Natural killer cell (primary cell): ENCODE measurements at regions not wholly inside any gene's neighbourhood (a gene's known extent, or its start where the extent isn't known, plus 50 kb on each side); places are given as distances from the start of the nearest gene placed in this dataset.

Experiments
- ATAC-seq, 3 donors: fragments of 150-1000 bp in 2 of 3; fragments of 200-7000 bp in 1 of 3; cut with Tn5 transposase; 1 replicate in 1 of 3; 2 replicates in 2 of 3; pipeline ENCODE4 v1.10.0; 2021; ENCODE audit warnings: mild to moderate bottlenecking in 2 of 3, moderate library complexity in 2 of 3
- DNase-seq, 2 donors: peaks; one replicate each; pipeline versions ENCODE4 v3.0.0 to v3.0.0-alpha.2; 2013 to 2021; ENCODE audit warnings: mixed read lengths in 1 of 2
- H3K27ac ChIP-seq: one replicate; pipeline ENCODE4 v1.5.1; 2013; ENCODE audit warnings: mild to moderate bottlenecking, low read length
- H3K27me3 ChIP-seq: one replicate; pipeline ENCODE4 v1.6.1; 2013; ENCODE audit warnings: low read length; ENCODE audit not compliant: control insufficient read depth, insufficient read depth
- H3K36me3 ChIP-seq: one replicate; pipeline ENCODE4 v1.6.1; 2013; ENCODE audit warnings: low read length; ENCODE audit not compliant: control insufficient read depth, insufficient read depth
- H3K4me1 ChIP-seq: one replicate; pipeline ENCODE4 v1.6.1; 2013; ENCODE audit warnings: low read length; ENCODE audit not compliant: control insufficient read depth, insufficient read depth
- H3K4me3 ChIP-seq: one replicate; pipeline ENCODE4 v1.5.1; 2013; ENCODE audit warnings: low read length
- H3K9me3 ChIP-seq: one replicate; pipeline ENCODE4 v1.6.1; 2013; ENCODE audit warnings: low read length; ENCODE audit not compliant: control insufficient read depth, insufficient read depth
- H3K27ac Mint-ChIP-seq, 2 donors: one replicate each; pipeline ENCODE4 v1.8.0; 2022; ENCODE audit warnings: mild to moderate bottlenecking in 2 of 2, mixed read lengths in 2 of 2, moderate library complexity in 1 of 2
- H3K27me3 Mint-ChIP-seq, 2 donors: one replicate each; pipeline ENCODE4 v1.8.0; 2022; ENCODE audit warnings: low read depth in 2 of 2, mixed read lengths in 2 of 2
- H3K36me3 Mint-ChIP-seq: one replicate; pipeline ENCODE4 v1.8.0; 2022; ENCODE audit warnings: mixed read lengths
- H3K4me1 Mint-ChIP-seq, 2 donors: one replicate each; pipeline ENCODE4 v1.8.0; 2022; ENCODE audit warnings: mixed read lengths in 2 of 2
- H3K4me3 Mint-ChIP-seq: one replicate; pipeline ENCODE4 v1.8.0; 2022; ENCODE audit warnings: mild to moderate bottlenecking, moderate library complexity, mixed read lengths
- H3K9me3 Mint-ChIP-seq, 2 donors: one replicate each; pipeline ENCODE4 v1.8.0; 2022; ENCODE audit warnings: mixed read lengths in 2 of 2
- CTCF ChIP-seq: fragments of 200-600 bp; IDR thresholded peaks from one replicate; pipeline ENCODE4 v1.8.0; 2022; ENCODE audit warnings: antibody characterized with exemption
- WGBS: methylation state at CpG from one replicate; pipeline ENCODE4 v1.1.7; 2013; ENCODE audit warnings: missing lambda C conversion rate; ENCODE audit not compliant: insufficient coverage; 5-methylcytosine and 5-hydroxymethylcytosine counted together
- intact Hi-C: fragments of 100-400 bp; cut with micrococcal nuclease; formaldehyde crosslinking; loops from one replicate; pipeline ENCODE4 v1.14.2; 2022

DNA sequence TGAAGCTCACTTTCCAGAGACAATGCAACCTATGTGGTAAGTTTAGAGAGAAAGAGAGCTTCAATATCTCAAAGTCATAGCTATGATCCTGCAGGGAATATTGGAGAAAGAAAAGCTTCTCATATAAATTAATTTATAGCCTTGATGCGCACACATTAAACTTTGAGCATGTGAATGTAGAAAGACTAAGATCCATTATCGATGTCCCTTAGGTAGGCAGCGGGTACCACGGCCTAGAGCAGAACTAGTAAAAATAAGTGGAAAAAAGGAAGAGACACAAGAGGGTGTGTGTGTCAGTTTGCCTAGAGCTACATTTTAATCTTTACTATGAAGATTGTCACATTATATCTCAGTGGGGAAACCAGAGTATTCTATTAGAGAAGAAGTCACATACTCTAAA, 685.6 kb downstream of the AMY1C start:
- no peaks in the 10 kb centered on the region for H3K4me1 ChIP-seq
- H3K4me3 ChIP-seq = no peak overlapping the region
- DNase-seq = no peak
- no peaks in the 10 kb centered on the region for H3K36me3 Mint-ChIP-seq
- H3K27me3 ChIP-seq = no peaks in the 10 kb centered on the region
- no peak overlapping the region for H3K27ac ChIP-seq
- WGBS = 82% methylated on average over 4 of the region's 4 CpGs
- no peaks in the 10 kb centered on the region for H3K4me1 Mint-ChIP-seq
- no peak overlapping the region for H3K27ac Mint-ChIP-seq
- H3K36me3 ChIP-seq = no peaks in the 10 kb centered on the region
- H3K9me3 ChIP-seq = no peaks in the 10 kb centered on the region
- H3K27me3 Mint-ChIP-seq = no peaks in the 10 kb centered on the region
- H3K9me3 Mint-ChIP-seq = peaks cover 13 to 15% of the 10 kb centered on the region in 2 donors
- TF ChIP-seq CTCF = no peak
- H3K4me3 Mint-ChIP-seq = no peak overlapping the region
- ATAC-seq = no peak
- intact Hi-C loops = no loop called here

GRCh38 chr1:104440011-104440410, 690.3 kb downstream of the AMY1C start:
- H3K4me1 ChIP-seq = no peaks in the 10 kb centered on the region
- no peak overlapping the region for H3K27ac Mint-ChIP-seq
- H3K9me3 ChIP-seq = no peaks in the 10 kb centered on the region
- no peak overlapping the region for H3K4me3 Mint-ChIP-seq
- ATAC-seq (no peak), DNase-seq (no peak)
- no peaks in the 10 kb centered on the region for H3K36me3 ChIP-seq
- no peak overlapping the region for H3K4me3 ChIP-seq
- no peak for TF ChIP-seq CTCF
- no peak overlapping the region for H3K27ac ChIP-seq
- peaks cover 19 to 32% of the 10 kb centered on the region in 2 donors for H3K9me3 Mint-ChIP-seq
- H3K36me3 Mint-ChIP-seq = peaks cover 8% of the 10 kb centered on the region
- no peaks in the 10 kb centered on the region for H3K4me1 Mint-ChIP-seq
- H3K27me3 Mint-ChIP-seq = no peaks in the 10 kb centered on the region
- H3K27me3 ChIP-seq = no peaks in the 10 kb centered on the region
- WGBS = no CpG with 5 or more reads among the region's 1 CpG
- intact Hi-C loops = no loop called here

DNA sequence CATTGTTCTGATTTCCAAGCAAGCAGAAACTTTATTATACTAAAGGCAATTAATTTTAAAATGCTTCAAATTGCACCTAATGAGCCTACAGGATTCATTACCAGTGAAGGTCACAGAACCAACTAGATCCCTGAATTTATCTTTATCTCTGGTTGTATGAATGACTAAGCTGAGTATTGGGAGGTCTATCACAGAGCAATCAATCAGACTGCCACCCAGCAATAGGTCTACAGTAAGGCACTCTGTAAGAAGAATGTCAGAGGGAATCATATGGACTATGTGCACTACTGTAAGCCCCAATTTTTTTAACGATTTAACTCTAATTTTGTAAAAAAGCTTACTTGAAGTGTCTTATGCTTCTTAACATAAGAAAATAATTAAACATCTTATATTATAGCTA, 707.0 kb downstream of the AMY1C start:
- no peaks in the 10 kb centered on the region for H3K4me1 ChIP-seq
- Mint-ChIP-seq H3K9me3 (peaks cover 13 to 21% of the 10 kb centered on the region in 2 donors), H3K36me3 (peaks cover 5% of the 10 kb centered on the region), H3K4me3 (no peak overlapping the region), H3K4me1 (no peaks in the 10 kb centered on the region), H3K27ac (no peak overlapping the region), H3K27me3 (no peaks in the 10 kb centered on the region)
- DNase-seq (no peak), ATAC-seq (no peak)
- H3K4me3 ChIP-seq = no peak overlapping the region
- H3K27ac ChIP-seq = no peak overlapping the region
- peaks cover 31% of the 10 kb centered on the region for H3K9me3 ChIP-seq
- no peak for TF ChIP-seq CTCF
- no peaks in the 10 kb centered on the region for H3K27me3 ChIP-seq
- H3K36me3 ChIP-seq = no peaks in the 10 kb centered on the region
- WGBS = no CpG with 5 or more reads among the region's 1 CpG
- intact Hi-C loops = no loop called here

DNA sequence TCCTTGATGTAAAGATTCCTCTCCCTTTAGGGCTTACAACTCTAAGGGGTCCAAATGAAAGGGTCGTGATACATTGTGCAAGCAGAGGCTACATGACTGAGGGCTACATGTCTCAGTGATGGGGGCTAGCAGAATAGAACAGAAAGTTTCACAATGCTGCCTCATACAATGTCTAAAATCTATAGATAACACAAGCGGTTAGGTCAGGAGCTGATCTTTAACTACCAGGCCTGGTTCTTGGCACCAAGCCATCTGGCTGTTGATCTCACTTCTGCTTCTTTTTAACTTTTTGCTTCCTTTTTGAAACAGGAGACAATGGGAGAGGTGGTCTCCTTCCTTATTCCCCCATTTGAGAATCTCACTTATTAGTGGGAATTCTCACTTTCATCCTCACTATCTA, 710.2 kb downstream of the AMY1C start:
- Mint-ChIP-seq H3K9me3 (peaks cover 11 to 19% of the 10 kb centered on the region in 2 donors), H3K4me3 (no peak overlapping the region), H3K27ac (no peak overlapping the region), H3K27me3 (no peaks in the 10 kb centered on the region), H3K36me3 (no peaks in the 10 kb centered on the region), H3K4me1 (no peaks in the 10 kb centered on the region)
- intact Hi-C loops = no loop called here
- WGBS = 82% methylated on average over 2 of the region's 2 CpGs
- no peak for TF ChIP-seq CTCF
- Histone ChIP-seq H3K36me3 (no peaks in the 10 kb centered on the region), H3K27me3 (no peaks in the 10 kb centered on the region), H3K4me1 (no peaks in the 10 kb centered on the region), H3K4me3 (no peak overlapping the region), H3K9me3 (peaks cover 27% of the 10 kb centered on the region), H3K27ac (no peak overlapping the region)
- no peak for DNase-seq
- no peak for ATAC-seq
